Stimulated activated CD4-positive, alpha-beta T cell treated with anti-CD3 and anti-CD28 coated beads, Interleukin-15, amount 100 ng/mL, for 48 hours (primary cell): ENCODE measurements at regions not wholly inside any gene's neighbourhood (a gene's known extent, or its start where the extent isn't known, plus 50 kb on each side); places are given as distances from the start of the nearest gene placed in this dataset.

Experiments used
- DNase-seq, 2 donors: peaks; one replicate each; pipeline ENCODE4 v3.0.0-alpha.2; 2020; ENCODE audit warnings: low read depth in 2 of 2

GRCh38 chr9:99282406-99282805 is 60.3 kb downstream of the SEC61B start:
- DNase-seq: no peak

DNA sequence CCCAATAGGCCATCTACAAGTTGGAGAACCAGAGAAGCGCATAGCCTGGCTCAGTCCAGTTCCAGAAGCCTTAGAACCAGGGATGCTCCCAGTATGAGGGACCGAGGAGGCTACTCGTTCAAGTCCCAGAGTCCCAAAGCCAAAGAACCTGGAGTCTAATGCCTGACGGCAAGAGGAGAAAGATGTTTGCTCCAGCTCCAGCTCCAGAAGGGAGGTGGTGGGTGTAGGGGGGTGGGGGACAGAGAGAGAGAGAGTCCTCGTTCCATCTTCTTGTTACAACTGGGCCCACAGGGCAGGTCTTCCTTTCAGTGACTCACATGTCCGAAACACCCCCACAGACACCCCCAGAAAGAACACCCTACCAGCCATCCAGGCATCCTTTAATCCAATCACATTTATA is 63.9 kb downstream of the SEC61B start:
- DNase-seq: no peak

GRCh38 chr9:99286536-99286935 is 64.5 kb downstream of the SEC61B start:
- no peak for DNase-seq

GRCh38 chr9:99287641-99288040 is 65.6 kb downstream of the SEC61B start:
- DNase-seq: no peak

- DNase-seq: no peak
Observed at GRCh38 chr9:99288830-99289229, 66.7 kb downstream of the SEC61B start.

GRCh38 chr9:99294850-99295461 is 72.9 kb downstream of the SEC61B start:
- DNase-seq: no peak

DNA sequence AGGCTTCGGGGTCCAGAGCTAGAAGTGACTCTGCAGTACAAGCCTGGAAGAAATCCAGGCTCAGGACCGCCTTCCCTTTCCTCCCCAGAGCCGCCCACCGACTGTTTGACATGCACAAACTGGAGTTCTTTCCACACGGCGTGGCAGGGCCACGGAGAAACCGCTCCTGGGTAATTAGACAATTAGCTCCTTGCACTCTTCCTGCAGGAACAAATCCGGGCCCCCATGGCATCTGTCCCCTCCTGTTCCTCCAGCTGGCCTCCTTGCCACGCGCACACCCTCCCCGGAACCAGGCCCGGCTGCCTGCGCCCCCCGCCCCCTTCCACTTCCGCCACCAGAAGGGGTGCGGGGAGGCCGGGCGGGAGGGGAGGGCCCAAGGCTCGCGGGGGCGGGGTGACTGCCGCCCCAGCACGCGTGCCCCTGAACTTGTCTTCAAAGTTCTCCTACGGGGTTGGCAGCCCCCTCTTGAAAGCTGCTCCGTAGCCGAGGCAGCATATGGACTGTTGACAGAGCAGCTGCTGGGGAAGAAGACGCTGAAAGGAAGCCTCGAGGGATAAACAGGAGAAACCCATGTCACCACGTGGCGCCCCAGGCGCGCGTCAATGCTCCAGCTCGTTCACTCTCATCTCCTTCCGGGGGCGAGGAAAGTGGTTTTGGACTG is 74.3 kb downstream of the SEC61B start:
- no peak for DNase-seq

DNA sequence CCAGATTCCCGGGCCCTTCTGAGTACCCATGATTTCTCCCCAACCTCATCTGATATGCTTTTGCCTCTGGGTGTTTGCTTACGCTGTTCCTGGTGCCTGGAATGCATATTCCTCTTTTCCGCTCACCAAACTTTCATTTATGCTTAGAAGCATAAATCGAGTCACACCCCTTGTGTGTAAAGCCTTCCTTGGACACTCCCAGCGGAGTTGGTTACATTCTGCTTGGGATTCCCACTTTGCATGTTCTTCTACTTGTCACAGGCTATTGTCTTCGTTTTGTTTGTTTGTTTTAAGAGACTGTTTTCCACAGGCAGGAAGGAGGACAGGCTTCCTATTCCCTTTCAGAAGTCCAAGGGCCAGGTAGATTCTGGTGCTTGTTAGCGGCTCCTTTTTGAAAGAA is 76.5 kb downstream of the SEC61B start:
- DNase-seq: no peak

GRCh38 chr9:99299211-99300102 is 77.4 kb downstream of the SEC61B start:
- DNase-seq: no peak

DNA sequence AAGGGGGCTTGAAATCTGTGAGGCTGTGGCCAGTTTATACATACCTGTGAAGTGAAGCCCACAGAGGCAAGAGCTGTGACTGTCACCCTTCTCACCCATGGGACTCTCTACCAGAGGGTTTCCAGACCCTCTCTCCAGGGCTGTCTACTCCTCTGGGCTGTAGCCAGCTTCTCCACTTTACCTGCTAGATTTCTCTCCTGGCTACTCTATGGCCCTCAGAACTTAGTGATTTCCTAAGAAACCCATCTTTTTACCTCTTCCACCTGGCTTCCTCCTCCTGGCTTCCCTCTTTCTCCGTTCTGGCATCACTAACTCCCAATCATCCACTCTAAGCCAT is 78.0 kb downstream of the SEC61B start:
- DNase-seq: no peak

DNA sequence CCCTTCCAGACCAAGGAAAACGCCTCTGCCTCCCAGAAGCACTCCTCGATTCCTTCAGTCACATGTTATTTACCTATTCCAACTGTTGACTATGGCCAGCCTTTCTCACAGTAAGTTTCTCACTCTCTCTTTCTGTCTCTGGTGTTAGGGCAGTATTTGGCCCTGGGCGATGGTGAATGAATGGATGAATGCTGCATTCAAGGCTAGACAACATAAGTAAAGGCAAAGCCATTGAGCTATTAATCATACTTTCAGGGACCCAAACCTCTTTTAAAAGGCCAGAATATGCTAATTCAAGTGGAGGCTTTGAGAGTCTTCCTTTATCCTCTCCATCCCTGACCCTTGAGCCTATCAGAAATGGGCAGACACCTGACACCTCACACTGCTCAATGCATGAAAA is 78.5 kb downstream of the SEC61B start:
- no peak for DNase-seq

DNA sequence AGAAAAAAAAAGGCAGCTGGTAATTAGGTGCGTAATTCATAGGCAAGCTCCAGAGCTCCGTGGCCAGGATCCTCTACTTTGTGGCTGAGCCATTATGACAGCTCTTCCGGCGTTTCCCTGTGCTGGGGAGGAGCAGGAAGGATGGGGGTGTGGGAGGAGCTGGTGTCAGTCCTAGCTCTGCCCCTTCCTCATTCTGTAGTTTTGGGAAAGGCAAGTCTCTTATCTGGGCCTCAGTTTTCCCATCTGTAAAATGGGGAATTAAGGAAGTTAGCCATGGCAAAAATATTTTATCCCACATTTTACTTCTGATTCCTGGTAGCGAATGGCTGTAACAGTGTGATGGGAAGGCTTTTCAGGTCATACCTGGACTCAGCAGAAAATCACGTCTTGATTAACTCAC is 81.1 kb downstream of the SEC61B start:
- no peak for DNase-seq

GRCh38 chr9:99305124-99305523 is 83.0 kb downstream of the SEC61B start:
- DNase-seq: no peak

DNA sequence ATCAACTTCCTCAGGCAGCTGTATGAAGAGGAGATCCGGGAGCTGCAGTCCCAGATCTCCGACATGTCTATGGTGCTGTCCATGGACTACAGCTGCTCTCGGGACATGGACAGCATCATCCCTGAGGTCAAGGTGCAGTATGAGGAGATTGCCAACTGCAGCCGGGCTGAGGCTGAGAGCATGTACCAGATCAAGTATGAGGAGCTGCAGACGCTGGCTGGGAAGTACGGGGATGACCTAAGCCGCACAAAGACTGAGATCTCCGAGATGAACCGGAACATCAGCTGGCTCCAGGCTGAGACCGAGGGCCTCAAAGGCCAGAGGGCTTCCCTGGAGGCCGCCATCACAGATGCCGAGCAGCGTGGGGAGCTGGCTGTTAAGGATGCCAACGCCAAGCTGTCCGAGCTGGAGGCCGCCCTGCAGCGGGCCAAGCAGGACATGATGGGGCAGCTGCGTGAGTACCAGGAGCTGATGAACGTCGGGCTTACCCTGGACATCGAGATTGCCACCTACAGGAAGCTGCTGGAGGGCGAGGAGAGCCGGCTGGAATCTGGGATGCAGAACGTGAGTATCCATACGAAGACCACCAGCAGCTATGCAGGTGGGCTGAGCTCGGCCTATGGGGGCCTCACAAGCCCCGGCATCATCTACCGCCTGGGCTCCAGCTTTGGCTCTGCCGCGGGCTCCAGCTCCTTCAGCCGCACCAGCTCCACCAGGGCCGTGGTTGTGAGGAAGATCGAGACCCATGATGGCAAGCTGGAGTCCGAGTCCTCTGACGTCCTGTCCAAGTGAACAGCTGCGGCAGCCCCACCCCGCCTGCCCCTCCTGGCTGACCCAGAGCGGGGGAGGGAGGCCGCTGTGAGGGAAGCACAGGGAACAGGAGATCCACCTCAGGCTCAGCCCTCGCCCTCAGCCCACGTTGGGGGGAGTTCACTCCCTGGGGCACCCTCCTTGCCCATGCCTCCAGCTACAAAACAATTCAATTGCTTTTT is 84.0 kb downstream of the SEC61B start:
- no peak for DNase-seq

DNA sequence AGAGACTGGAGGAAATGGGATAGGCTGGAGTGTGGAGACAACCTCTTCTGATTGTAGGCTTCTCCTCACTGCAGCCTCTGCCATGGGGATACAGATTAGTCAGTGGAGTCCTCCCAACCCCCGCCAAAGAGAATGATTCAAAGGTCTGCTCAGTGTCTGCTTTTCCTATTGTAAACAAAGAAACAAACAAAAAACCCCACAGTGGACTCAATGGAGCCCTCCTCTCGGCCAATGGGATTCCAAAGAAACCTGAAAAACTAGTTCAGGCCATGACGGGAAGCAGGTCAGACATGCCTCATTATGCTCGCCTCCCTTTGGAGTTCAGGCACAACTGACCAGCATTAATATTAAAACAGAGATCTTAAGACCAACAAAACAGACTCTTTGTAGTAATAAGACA is 85.8 kb downstream of the SEC61B start:
- no peak for DNase-seq

DNA sequence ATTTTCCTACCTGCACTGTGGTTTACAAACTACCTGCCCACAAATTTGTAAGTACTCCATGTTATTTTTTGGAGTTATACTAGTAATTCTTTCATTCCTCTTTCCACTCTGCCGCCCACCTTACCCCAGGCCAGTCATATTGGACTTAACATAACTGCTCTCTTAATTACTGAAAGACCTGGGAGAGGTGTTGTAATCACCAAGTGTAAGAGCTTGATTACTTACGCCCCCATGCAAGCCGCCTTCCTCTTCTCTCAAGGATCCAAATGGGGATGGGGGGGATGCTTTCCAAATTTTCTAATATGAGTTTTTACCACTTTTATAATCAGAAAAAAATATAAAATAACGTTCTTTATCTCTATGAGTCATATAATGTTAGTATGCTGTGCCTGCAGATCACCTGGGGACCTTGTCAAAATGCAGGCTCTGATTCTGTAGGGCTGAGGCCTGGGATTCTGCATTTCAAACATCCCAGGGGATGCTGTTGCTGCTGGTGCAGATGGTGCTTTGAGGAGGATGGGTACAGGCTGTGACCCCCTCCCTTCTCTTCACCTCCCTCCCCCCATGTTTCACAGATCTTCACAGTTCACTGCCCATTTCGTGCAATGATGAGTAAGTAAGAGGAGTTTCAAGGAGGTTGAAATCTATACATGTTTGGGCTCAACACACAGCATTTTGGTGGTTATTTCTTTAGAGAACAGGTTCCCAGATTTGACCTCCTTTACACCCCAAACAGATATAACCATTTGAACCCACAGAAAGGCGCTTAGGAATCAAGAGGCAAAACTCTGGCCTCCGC is 87.3 kb downstream of the SEC61B start:
- DNase-seq: no peak

- no peak for DNase-seq
Observed at GRCh38 chr9:99312736-99313135, 90.7 kb downstream of the SEC61B start.

DNA sequence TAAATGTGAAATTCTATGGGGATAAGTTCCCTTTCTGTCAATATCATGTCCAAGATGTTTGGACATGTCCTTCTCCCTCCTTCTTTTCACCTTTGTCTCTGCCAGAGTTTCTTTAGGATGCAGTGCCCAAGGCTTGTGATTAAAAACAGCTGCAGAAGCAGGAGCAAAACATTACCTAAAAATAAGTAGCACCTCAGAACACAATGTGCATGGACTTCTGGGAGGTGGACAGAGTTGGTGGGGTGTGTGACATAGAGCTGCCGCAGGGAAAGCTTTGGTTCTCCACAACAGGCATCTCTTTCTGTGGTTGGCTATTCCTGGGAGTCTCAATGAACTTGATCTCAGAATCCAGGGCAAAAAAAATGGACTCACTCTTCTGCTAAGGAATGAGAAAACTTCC is 97.0 kb downstream of the SEC61B start:
- no peak for DNase-seq

DNA sequence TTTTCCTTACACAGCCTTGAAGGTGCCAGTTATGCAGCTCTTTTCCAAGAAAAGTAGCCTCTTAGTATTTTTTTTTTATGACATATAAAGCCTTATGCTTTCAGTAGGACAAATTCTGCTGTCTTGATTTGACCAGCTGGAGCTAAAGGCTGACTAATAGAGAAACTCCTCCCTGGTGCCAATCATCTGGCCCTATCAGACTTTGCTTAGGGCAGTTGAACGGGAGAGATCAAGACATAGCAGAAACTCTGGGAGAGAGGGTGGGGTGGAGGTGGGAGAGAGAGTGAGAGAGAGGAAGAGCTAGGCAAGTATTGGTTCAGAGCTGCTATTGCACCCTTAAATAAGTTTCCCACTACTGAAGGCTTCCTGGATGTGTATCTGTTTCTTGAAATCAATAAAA is 100.2 kb downstream of the SEC61B start:
- DNase-seq: no peak

DNA sequence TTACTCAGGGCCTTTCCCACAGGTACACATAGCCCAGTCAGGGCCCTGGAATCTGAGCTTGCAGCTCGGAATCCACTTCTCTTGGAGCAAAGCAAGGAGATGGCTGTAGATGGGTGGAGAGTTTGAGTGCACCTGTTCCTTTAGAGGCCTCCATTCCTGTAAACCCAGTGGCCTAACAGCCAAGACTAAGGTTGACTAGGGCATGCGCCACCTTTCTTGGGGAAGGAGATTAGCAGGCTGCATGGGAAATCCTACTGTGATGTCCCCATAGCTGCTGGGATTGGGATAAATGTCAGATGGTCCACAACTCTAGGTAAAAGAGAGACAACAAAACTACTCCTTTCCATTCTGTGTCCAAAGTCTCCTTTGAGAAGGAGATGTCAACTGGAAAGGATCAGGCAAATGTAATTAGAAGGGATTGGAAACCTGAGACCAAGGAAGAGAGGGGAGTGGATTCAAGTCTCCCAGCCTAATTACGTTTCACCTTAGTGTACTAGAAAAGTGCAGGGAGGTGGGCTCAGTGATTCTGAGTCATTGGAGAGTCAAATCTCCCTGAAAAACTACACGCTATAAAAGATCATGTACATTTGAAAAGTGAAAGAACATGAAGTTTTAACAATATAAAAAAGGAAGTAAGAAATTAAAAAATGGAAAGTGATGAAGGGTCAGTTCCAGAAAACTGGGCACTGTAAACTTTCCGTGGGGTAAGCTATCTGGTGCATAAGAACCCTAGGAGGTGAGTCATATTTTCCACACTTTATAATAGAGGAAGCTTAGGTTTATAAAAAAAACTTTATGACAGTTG is 104.2 kb downstream of the SEC61B start:
- no peak for DNase-seq
